SU-DHL-6 (cell line): ENCODE measurements at regions not wholly inside any gene's neighbourhood (a gene's known extent, or its start where the extent isn't known, plus 50 kb on each side); places are given as distances from the start of the nearest gene placed in this dataset.

Experiments
- H2AFZ ChIP-seq: fragments of 200-600 bp; sonication (generic); 2 replicates; pipeline ENCODE4 v1.6.1; 2014; ENCODE audit warnings: low read depth, mild to moderate bottlenecking, moderate library complexity, mixed read lengths, antibody characterized with exemption, low read length; ENCODE audit not compliant: severe bottlenecking
- H3F3A ChIP-seq: fragments of 200-600 bp; shearing (Covaris generic); 2 replicates; pipeline ENCODE4 v1.6.0; 2016; ENCODE audit warnings: antibody characterized with exemption, mild to moderate bottlenecking; ENCODE audit not compliant: insufficient read depth
- H3K27ac ChIP-seq: fragments of 200-600 bp; sonication (generic); 2 replicates; pipeline ENCODE4 v1.5.1; 2016; ENCODE audit warnings: low read depth, mild to moderate bottlenecking, low read length, moderate library complexity, mixed read lengths
- H3K27me3 ChIP-seq: fragments of 200-600 bp; sonication (generic), shearing (Covaris generic); 2 replicates; pipeline ENCODE4 v1.6.0; 2014; ENCODE audit warnings: mild to moderate bottlenecking, low read length
- H3K36me3 ChIP-seq: fragments of 200-600 bp; sonication (generic); 2 replicates; pipeline ENCODE4 v1.6.1; 2014; ENCODE audit warnings: mild to moderate bottlenecking, low read length, mixed read lengths
- H3K4me2 ChIP-seq: fragments of 300-600, 200-600 bp; shearing (Covaris generic), sonication (generic); 2 replicates; pipeline ENCODE4 v1.6.0; 2014; ENCODE audit warnings: low read length, low read depth, mild to moderate bottlenecking; ENCODE audit not compliant: poor library complexity, severe bottlenecking
- H3K4me3 ChIP-seq: fragments of 200-600 bp; sonication (generic); 2 replicates; pipeline ENCODE4 v1.5.1; 2014; ENCODE audit warnings: antibody characterized with exemption, low read length, mild to moderate bottlenecking, mixed read lengths; ENCODE audit not compliant: insufficient read depth, poor library complexity, severe bottlenecking
- H3K79me2 ChIP-seq: fragments of 200-600 bp; sonication (generic); 2 replicates; pipeline ENCODE4 v1.6.1; 2014; ENCODE audit warnings: mild to moderate bottlenecking, low read length, moderate library complexity; ENCODE audit not compliant: insufficient read depth
- H3K9ac ChIP-seq: fragments of 200-600 bp; sonication (generic); 2 replicates; pipeline ENCODE4 v1.7.0; 2014; ENCODE audit warnings: mild to moderate bottlenecking, low read length
- H3K9me2 ChIP-seq: fragments of 200-600 bp; sonication (generic); replicated peaks from 2 replicates; pipeline ENCODE4 v1.6.1; 2014; ENCODE audit warnings: low read length; ENCODE audit not compliant: insufficient read depth
- H3K9me3 ChIP-seq: fragments of 200-600 bp; sonication (generic); 2 replicates; pipeline ENCODE4 v1.6.1; 2014; ENCODE audit warnings: low read length, mixed read lengths; ENCODE audit not compliant: insufficient read depth
- H4K20me1 ChIP-seq: fragments of 200-600 bp; sonication (generic); 2 replicates; pipeline ENCODE4 v1.6.1; 2014; ENCODE audit warnings: low read depth, mild to moderate bottlenecking, antibody characterized with exemption, low read length, moderate library complexity, mixed read lengths
- EZH2phosphoT487 ChIP-seq: fragments of 200-600 bp; sonication (generic), shearing (Covaris generic); conservative IDR thresholded peaks from 2 replicates; pipeline ENCODE4 v1.6.1; 2018; ENCODE audit warnings: mild to moderate bottlenecking, antibody characterized with exemption, low read length, moderate library complexity, mixed read lengths
- TF ChIP-seq, protein P1 (sequence below): fragments of 200-600 bp; sonication (generic); IDR thresholded peaks from one replicate; pipeline ENCODE4 v1.5.1; 2017; ENCODE audit warnings: antibody characterized with exemption, mild to moderate bottlenecking, low read length, moderate library complexity; ENCODE audit not compliant: insufficient read depth, poor library complexity, severe bottlenecking

DNA sequence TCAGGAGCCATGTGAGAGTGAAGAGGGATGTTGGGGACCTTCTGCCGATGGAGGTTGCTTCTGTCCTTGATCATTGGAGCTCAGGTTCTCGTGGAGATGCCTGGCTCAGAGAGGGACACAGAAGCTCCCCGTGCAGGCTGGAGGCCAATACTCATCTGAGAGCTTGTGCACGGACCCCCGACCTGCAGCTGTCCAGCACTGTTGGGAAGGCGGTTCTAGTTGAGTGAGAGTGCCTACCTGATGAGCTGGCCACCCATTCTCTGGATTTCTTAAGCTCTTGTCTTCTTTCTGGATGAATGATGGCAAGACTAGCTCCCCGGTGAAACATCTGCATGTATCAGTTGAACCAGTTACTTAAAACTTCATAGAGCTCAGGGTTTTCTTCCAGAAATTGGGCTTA lies 247.6 kb upstream of the MKI67 start:
- H3K79me2 ChIP-seq, result no peaks in the 10 kb centered on the region
- no peaks in the 10 kb centered on the region for H3K27me3 ChIP-seq
- no peaks in the 10 kb centered on the region for H4K20me1 ChIP-seq
- no peak overlapping the region for H3K4me3 ChIP-seq
- no peaks in the 10 kb centered on the region for H3K9me3 ChIP-seq
- H3K27ac ChIP-seq, result no peak overlapping the region
- no peaks in the 10 kb centered on the region for H3K9me2 ChIP-seq
- H2AFZ ChIP-seq, result no peak overlapping the region
- no peaks in the 10 kb centered on the region for H3K36me3 ChIP-seq
- no peak overlapping the region for H3K4me2 ChIP-seq
- H3F3A ChIP-seq, result no peaks in the 10 kb centered on the region
- TF ChIP-seq, protein P1, sequence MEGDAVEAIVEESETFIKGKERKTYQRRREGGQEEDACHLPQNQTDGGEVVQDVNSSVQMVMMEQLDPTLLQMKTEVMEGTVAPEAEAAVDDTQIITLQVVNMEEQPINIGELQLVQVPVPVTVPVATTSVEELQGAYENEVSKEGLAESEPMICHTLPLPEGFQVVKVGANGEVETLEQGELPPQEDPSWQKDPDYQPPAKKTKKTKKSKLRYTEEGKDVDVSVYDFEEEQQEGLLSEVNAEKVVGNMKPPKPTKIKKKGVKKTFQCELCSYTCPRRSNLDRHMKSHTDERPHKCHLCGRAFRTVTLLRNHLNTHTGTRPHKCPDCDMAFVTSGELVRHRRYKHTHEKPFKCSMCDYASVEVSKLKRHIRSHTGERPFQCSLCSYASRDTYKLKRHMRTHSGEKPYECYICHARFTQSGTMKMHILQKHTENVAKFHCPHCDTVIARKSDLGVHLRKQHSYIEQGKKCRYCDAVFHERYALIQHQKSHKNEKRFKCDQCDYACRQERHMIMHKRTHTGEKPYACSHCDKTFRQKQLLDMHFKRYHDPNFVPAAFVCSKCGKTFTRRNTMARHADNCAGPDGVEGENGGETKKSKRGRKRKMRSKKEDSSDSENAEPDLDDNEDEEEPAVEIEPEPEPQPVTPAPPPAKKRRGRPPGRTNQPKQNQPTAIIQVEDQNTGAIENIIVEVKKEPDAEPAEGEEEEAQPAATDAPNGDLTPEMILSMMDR, result no peak
- no peak for TF ChIP-seq EZH2phosphoT487
- no peak overlapping the region for H3K9ac ChIP-seq

DNA sequence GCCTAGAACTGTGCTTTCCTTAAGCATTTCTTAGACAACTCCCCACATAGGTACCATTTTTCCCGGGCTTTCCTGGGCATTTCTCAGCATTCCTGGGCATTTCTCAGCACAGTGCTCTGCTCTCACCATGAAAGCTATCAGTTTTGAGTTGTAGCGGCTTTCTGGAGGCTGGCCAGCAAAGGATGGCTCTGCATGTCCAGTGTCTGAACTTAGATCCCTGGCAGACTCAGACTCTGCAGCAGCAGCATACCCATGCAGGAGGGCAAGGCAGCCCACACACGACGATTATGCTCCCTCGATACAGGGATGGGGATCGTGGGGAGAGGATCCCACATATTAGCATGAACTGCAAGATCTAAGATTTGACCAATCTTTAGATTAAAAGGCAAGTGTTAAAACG lies 248.9 kb upstream of the MKI67 start:
- no peaks in the 10 kb centered on the region for H4K20me1 ChIP-seq
- TF ChIP-seq, protein P1, result no peak
- TF ChIP-seq EZH2phosphoT487, result no peak
- no peaks in the 10 kb centered on the region for H3F3A ChIP-seq
- H3K27ac ChIP-seq, result no peak overlapping the region
- no peaks in the 10 kb centered on the region for H3K9me2 ChIP-seq
- no peak overlapping the region for H3K4me3 ChIP-seq
- H3K9ac ChIP-seq, result no peak overlapping the region
- H3K9me3 ChIP-seq, result no peaks in the 10 kb centered on the region
- no peaks in the 10 kb centered on the region for H3K27me3 ChIP-seq
- no peaks in the 10 kb centered on the region for H3K36me3 ChIP-seq
- no peaks in the 10 kb centered on the region for H3K79me2 ChIP-seq
- no peak overlapping the region for H3K4me2 ChIP-seq
- H2AFZ ChIP-seq, result no peak overlapping the region

DNA sequence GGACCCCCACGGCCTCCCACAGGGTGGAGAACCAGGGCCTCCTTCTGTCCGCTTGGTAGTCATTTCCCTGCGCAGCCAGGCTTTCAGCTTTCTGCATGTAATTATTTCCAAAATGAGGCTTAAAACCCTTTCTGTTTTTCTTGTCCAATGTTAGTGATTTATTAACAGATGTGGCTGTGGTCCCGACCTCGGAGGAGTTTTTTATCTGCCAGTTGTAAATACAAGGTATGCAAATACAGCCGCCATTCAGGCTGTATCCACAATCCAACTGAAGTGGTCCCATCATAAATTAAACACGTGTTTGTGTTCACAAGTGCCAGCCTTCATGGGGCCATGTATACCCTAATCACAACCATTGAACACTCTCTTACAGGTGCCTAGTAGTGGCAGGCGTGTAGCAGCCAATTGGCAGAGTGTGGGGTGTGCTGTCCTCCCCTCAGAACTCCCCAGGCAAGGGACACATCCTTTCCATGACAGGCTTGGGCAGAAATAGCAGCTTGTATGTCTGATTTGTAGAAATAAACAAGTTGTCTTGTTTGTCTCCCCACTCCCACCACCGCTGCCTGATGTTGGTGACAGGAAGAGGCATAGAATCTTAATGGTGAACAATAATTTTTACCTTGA lies 251.3 kb upstream of the MKI67 start:
- no peak overlapping the region for H2AFZ ChIP-seq
- no peaks in the 10 kb centered on the region for H3F3A ChIP-seq
- no peaks in the 10 kb centered on the region for H3K36me3 ChIP-seq
- no peaks in the 10 kb centered on the region for H3K9me2 ChIP-seq
- H3K79me2 ChIP-seq, result no peaks in the 10 kb centered on the region
- H3K9me3 ChIP-seq, result no peaks in the 10 kb centered on the region
- H4K20me1 ChIP-seq, result no peaks in the 10 kb centered on the region
- H3K4me3 ChIP-seq, result no peak overlapping the region
- no peak overlapping the region for H3K27ac ChIP-seq
- no peak overlapping the region for H3K9ac ChIP-seq
- H3K27me3 ChIP-seq, result no peaks in the 10 kb centered on the region
- no peak for TF ChIP-seq EZH2phosphoT487
- TF ChIP-seq, protein P1, result no peak
- H3K4me2 ChIP-seq, result no peak overlapping the region
